BJ (cell line): ENCODE measurements at regions not wholly inside any gene's neighbourhood (a gene's known extent, or its start where the extent isn't known, plus 50 kb on each side); places are given as distances from the start of the nearest gene placed in this dataset.

ENCODE experiments used
- CTCF ChIA-PET: fragments of 350-600 bp; formaldehyde crosslinking; extraction: SDS; loops from one replicate; lab custom pipeline; 2021; ENCODE audit warnings: antibody characterized with exemption, inconsistent platforms; lab: Yijun Ruan, JAX
- POLR2A ChIA-PET: fragments of 300-600 bp; sonication (Branson Sonifier 250); formaldehyde crosslinking; extraction: SDS; loops from one replicate; lab custom pipeline; 2021; ENCODE audit warnings: antibody characterized with exemption; lab: Charles Lee
- DNase-seq: peaks from one replicate; pipeline ENCODE4 v3.0.0-alpha.2; 2011; ENCODE audit warnings: low read depth
- H3K27me3 ChIP-seq: 2 replicates; pipeline ENCODE4 v1.6.0; 2011; ENCODE audit warnings: low read length; ENCODE audit not compliant: control insufficient read depth, insufficient read depth
- H3K36me3 ChIP-seq: 2 replicates; pipeline ENCODE4 v1.5.1; 2011; ENCODE audit warnings: low read length; ENCODE audit not compliant: control insufficient read depth, insufficient read depth
- H3K4me3 ChIP-seq: 2 replicates; pipeline ENCODE4 v1.5.1; 2011; ENCODE audit warnings: low read depth, mild to moderate bottlenecking, control low read depth, low read length
- TF ChIP-seq, protein P1 (sequence below): IDR thresholded peaks from 2 replicates; pipeline ENCODE4 v1.5.1; 2011; ENCODE audit warnings: low read depth, mild to moderate bottlenecking, control low read depth, inconsistent platforms, low read length, moderate library complexity; ENCODE audit not compliant: insufficient read depth

DNA sequence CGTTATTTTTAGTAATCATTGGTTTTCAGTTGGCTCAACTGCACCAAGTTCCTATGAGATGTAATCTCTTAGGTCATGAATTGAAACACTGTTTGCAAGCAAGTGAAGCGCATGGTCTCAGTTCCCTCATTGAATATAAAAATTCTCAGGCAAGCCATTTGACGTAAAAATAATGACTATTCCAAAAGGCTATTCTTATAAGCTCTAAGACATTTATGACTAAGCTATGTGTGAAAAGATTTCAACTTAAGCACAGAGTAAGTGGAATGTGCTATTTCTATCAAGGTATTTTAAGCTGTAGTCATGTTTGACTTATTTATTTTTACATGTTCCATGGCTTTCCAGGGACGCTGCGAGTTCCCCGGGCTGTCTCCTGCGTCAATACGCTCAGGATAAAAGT is 248.5 kb downstream of the THBS2 start:
- POLR2A ChIA-PET: no interaction called here
- Histone ChIP-seq H3K4me3 (no peak overlapping the region), H3K36me3 (no peaks in the 10 kb centered on the region), H3K27me3 (no peaks in the 10 kb centered on the region)
- CTCF ChIA-PET: interaction anchor here (0.8 kb wide), 1 partner anchor 24 kb away, joined by 3 read pairs; no protein-coding TSS in a partner anchor
- DNase-seq: no peak
- TF ChIP-seq, protein P1, sequence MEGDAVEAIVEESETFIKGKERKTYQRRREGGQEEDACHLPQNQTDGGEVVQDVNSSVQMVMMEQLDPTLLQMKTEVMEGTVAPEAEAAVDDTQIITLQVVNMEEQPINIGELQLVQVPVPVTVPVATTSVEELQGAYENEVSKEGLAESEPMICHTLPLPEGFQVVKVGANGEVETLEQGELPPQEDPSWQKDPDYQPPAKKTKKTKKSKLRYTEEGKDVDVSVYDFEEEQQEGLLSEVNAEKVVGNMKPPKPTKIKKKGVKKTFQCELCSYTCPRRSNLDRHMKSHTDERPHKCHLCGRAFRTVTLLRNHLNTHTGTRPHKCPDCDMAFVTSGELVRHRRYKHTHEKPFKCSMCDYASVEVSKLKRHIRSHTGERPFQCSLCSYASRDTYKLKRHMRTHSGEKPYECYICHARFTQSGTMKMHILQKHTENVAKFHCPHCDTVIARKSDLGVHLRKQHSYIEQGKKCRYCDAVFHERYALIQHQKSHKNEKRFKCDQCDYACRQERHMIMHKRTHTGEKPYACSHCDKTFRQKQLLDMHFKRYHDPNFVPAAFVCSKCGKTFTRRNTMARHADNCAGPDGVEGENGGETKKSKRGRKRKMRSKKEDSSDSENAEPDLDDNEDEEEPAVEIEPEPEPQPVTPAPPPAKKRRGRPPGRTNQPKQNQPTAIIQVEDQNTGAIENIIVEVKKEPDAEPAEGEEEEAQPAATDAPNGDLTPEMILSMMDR: no peak

DNA sequence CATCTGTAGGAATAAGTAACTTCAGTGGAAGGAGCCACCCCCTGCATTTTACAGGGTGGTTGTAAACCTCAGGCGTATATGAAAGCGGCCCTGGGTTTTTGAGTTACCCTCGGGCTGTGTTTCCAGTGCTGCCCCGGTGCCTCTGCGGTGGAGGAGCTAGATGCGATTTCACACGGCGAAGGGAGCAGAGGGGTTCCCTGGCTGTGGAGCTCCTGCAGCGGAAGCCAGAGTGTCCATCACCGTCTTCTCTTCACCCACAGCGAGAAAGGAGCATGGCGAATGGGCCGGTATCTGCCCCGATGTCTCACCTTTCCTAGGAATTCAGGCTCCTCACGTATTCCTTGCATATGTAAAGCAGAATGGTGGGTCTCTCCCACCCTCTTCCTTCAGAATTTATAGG is 253.6 kb downstream of the THBS2 start:
- H3K36me3 ChIP-seq: no peaks in the 10 kb centered on the region
- CTCF ChIA-PET: interaction anchor here (1.3 kb wide), 1 partner anchor 19 kb away, joined by 3 read pairs; no protein-coding TSS in a partner anchor
- no peak for DNase-seq
- TF ChIP-seq, protein P1: no peak
- no peak overlapping the region for H3K4me3 ChIP-seq
- POLR2A ChIA-PET: interaction anchor here (0.6 kb wide), 1 partner anchor 10 kb away, joined by 5 read pairs; no protein-coding TSS in a partner anchor
- no peaks in the 10 kb centered on the region for H3K27me3 ChIP-seq

- TF ChIP-seq, protein P1: no peak
- DNase-seq: no peak
- Histone ChIP-seq H3K36me3 (no peaks in the 10 kb centered on the region), H3K27me3 (no peaks in the 10 kb centered on the region), H3K4me3 (no peak overlapping the region)
- CTCF ChIA-PET: no interaction called here
- POLR2A ChIA-PET: interaction anchor here (0.6 kb wide), 1 partner anchor 11 kb away, joined by 5 read pairs; no protein-coding TSS in a partner anchor
Measured at GRCh38 chr6:168999392-168999791, 254.3 kb downstream of the THBS2 start.

DNA sequence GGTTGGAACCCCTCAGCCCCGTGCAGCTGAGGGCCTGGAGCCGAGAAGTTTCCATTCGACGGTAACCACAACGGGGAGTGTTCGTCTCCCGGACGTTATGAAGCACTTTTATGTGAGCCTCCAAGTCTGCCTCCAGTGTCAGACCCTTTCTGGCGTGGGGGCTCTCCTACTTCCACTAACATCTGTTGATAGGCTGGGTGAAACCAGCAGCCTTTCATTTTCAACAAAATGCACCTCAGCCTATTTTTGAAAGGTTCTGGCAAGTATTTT is 257.4 kb downstream of the THBS2 start:
- Histone ChIP-seq H3K27me3 (no peaks in the 10 kb centered on the region), H3K36me3 (no peaks in the 10 kb centered on the region), H3K4me3 (no peak overlapping the region)
- no peak for DNase-seq
- ChIA-PET POLR2A (interaction anchor here (0.6 kb wide), 1 partner anchor 165 kb away, joined by 3 read pairs; no protein-coding TSS in a partner anchor), CTCF (no interaction called here)
- TF ChIP-seq, protein P1: no peak

GRCh38 chr6:168995526-168996355 is 257.9 kb downstream of the THBS2 start:
- no peak for DNase-seq
- Histone ChIP-seq H3K4me3 (no peak overlapping the region), H3K36me3 (no peaks in the 10 kb centered on the region), H3K27me3 (no peaks in the 10 kb centered on the region)
- CTCF ChIA-PET: no interaction called here
- TF ChIP-seq, protein P1: no peak
- POLR2A ChIA-PET: interaction anchor here (0.6 kb wide), 1 partner anchor 166 kb away, joined by 3 read pairs; no protein-coding TSS in a partner anchor
